ENCODE measurements at regions not wholly inside any gene's neighbourhood (a gene's known extent, or its start where the extent isn't known, plus 50 kb on each side); places are given as distances from the start of the nearest gene placed in this dataset.
A peak's percentile ranks its signal among the peaks of the same experiment; 100 is the strongest.

DNA sequence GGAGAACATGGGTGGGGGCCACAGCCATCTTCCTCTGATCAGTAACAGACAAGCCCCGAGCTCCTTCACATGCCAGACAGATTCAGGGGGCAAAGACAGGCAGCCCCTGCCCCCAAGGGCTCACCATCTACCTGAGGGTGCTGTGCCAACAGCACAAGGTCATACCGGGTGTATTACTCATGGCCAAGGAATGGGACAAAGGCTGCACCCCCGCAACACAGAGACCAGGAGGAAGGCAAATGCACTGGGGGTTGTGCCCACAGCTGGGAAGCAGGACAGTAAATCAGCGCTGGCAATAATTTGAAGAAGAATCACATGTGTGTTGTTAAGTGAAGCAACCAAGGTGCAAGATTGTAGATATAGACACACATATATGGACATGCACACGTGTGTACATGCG is 137.1 kb downstream of the C16orf95 start:
- Mint-ChIP-seq H3K27me3 (ENCODE audit: unreplicated experiment) (peaks cover 5% of the 10 kb centered on the region), H3K4me1 (ENCODE audit: unreplicated experiment) (peaks cover 31% of the 10 kb centered on the region), H3K27ac (ENCODE audit: unreplicated experiment) (no peak overlapping the region), H3K36me3 (ENCODE audit: low read depth, unreplicated experiment) (no peaks in the 10 kb centered on the region), H3K9me3 (ENCODE audit: unreplicated experiment) (no peaks in the 10 kb centered on the region), H3K4me3 (ENCODE audit: unreplicated experiment) (no peak overlapping the region)
- DNase-seq (ENCODE audit: low spot score), result no peak
- TF ChIP-seq, protein P1, sequence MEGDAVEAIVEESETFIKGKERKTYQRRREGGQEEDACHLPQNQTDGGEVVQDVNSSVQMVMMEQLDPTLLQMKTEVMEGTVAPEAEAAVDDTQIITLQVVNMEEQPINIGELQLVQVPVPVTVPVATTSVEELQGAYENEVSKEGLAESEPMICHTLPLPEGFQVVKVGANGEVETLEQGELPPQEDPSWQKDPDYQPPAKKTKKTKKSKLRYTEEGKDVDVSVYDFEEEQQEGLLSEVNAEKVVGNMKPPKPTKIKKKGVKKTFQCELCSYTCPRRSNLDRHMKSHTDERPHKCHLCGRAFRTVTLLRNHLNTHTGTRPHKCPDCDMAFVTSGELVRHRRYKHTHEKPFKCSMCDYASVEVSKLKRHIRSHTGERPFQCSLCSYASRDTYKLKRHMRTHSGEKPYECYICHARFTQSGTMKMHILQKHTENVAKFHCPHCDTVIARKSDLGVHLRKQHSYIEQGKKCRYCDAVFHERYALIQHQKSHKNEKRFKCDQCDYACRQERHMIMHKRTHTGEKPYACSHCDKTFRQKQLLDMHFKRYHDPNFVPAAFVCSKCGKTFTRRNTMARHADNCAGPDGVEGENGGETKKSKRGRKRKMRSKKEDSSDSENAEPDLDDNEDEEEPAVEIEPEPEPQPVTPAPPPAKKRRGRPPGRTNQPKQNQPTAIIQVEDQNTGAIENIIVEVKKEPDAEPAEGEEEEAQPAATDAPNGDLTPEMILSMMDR (IDR thresholded peaks at IDR 0.05; ENCODE audit: unreplicated experiment), result no peak

DNA sequence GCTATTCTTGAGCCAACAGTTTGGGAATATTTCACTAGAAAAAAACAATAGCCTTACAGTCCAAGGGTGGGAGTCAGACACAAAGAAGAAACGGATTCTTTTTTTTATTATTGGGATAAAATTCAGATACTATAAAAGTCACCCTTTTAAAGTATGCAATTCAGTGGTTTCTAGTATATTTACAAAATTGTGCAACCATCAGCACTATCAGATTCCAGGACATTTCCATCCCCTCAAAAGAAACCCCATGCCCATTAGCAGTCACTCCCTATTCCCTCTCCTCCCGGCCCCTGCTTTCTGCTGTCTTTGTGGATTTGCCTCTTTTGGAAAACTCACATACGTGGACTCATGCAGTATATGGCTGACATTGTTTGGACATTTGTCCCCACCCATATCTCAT is 134.4 kb downstream of the C16orf95 start:
- H3K4me3 Mint-ChIP-seq (ENCODE audit: unreplicated experiment), result no peak overlapping the region
- TF ChIP-seq, protein P1 (IDR thresholded peaks at IDR 0.05; ENCODE audit: unreplicated experiment), result no peak
- H3K9me3 Mint-ChIP-seq (ENCODE audit: unreplicated experiment), result no peaks in the 10 kb centered on the region

DNA sequence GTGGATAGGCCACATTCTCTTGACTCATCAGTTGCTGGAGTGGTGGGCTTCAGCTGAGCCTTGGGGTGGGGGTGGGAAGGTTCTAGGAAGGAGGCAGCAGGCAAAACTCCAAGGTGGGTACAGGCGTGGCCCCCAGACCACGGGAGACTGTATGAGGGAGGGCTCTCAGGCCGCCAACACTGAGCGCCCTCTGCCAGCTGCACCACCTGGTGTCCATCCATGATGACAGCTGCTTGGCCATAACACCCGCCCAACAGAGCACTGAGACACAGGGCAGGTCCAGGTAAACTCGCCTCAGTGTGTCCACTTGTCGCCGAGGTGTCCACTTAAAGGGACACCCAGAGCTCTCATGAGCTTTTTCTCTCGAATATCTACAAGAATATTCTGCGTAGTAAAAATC is 133.5 kb downstream of the C16orf95 start:
- H3K4me1 Mint-ChIP-seq (ENCODE audit: unreplicated experiment), result peaks cover 25% of the 10 kb centered on the region
- TF ChIP-seq, protein P1 (IDR thresholded peaks at IDR 0.05; ENCODE audit: unreplicated experiment), result no peak
- no peak overlapping the region for H3K4me3 Mint-ChIP-seq (ENCODE audit: unreplicated experiment)
- peaks cover 15% of the 10 kb centered on the region for H3K27me3 Mint-ChIP-seq (ENCODE audit: unreplicated experiment)
- no peak for DNase-seq (ENCODE audit: low spot score)
- no peaks in the 10 kb centered on the region for H3K36me3 Mint-ChIP-seq (ENCODE audit: low read depth, unreplicated experiment)
- no peak overlapping the region for H3K27ac Mint-ChIP-seq (ENCODE audit: unreplicated experiment)
- no peaks in the 10 kb centered on the region for H3K9me3 Mint-ChIP-seq (ENCODE audit: unreplicated experiment)

More for the DNA sequence above, 134.4 kb downstream of the C16orf95 start:
- no peak overlapping the region for H3K27ac Mint-ChIP-seq (ENCODE audit: unreplicated experiment)
- H3K4me1 Mint-ChIP-seq (ENCODE audit: unreplicated experiment), result peaks cover 34% of the 10 kb centered on the region
- no peak for DNase-seq (ENCODE audit: low spot score)
- peaks cover 15% of the 10 kb centered on the region for H3K27me3 Mint-ChIP-seq (ENCODE audit: unreplicated experiment)
- H3K36me3 Mint-ChIP-seq (ENCODE audit: low read depth, unreplicated experiment), result no peaks in the 10 kb centered on the region

DNA sequence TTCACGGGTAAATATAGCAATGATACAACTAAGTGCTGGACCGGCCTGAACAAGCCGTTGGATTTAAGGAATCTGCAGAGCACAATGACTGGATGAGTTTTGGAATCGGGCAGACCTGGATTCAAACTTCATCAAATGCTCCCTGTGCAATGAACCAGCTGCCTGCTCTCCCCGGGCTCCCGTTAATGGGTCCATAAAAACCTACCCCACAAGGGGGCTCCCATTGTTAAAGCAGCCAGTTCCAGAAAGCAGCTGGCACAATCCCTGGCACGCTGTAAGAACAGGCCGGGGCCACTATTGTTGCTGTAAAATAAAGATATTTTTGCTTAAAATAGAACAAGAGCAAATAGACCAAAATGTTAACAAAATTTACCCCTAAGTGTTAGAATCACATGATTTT is 131.9 kb downstream of the C16orf95 start:
- no peak for DNase-seq (ENCODE audit: low spot score)
- H3K27ac Mint-ChIP-seq (ENCODE audit: unreplicated experiment), result peak overlapping the region; percentile 54
- TF ChIP-seq, protein P1 (IDR thresholded peaks at IDR 0.05; ENCODE audit: unreplicated experiment), result no peak
- H3K27me3 Mint-ChIP-seq (ENCODE audit: unreplicated experiment), result peaks cover 15% of the 10 kb centered on the region
- H3K4me1 Mint-ChIP-seq (ENCODE audit: unreplicated experiment), result peaks cover 13% of the 10 kb centered on the region
- no peaks in the 10 kb centered on the region for H3K9me3 Mint-ChIP-seq (ENCODE audit: unreplicated experiment)
- no peak overlapping the region for H3K4me3 Mint-ChIP-seq (ENCODE audit: unreplicated experiment)
- H3K36me3 Mint-ChIP-seq (ENCODE audit: low read depth, unreplicated experiment), result no peaks in the 10 kb centered on the region

- H3K27me3 Mint-ChIP-seq (ENCODE audit: unreplicated experiment), result peaks cover 13% of the 10 kb centered on the region
Observed at GRCh38 chr16:87185983-87186382, 131.2 kb downstream of the C16orf95 start.

More at GRCh38 chr16:87185983-87186382, 131.2 kb downstream of the C16orf95 start:
- Mint-ChIP-seq H3K4me1 (ENCODE audit: unreplicated experiment) (peaks cover 11% of the 10 kb centered on the region), H3K27ac (ENCODE audit: unreplicated experiment) (peak overlapping the region; percentile 83), H3K4me3 (ENCODE audit: unreplicated experiment) (no peak overlapping the region), H3K36me3 (ENCODE audit: low read depth, unreplicated experiment) (no peaks in the 10 kb centered on the region), H3K9me3 (ENCODE audit: unreplicated experiment) (no peaks in the 10 kb centered on the region)
- no peak for DNase-seq (ENCODE audit: low spot score)
- TF ChIP-seq, protein P1 (IDR thresholded peaks at IDR 0.05; ENCODE audit: unreplicated experiment), result no peak

Measured in endothelial cell (in vitro differentiated cells).